Liver (tissue), 8 donors: ENCODE measurements at regions not wholly inside any gene's neighbourhood (a gene's known extent, or its start where the extent isn't known, plus 50 kb on each side); places are given as distances from the start of the nearest gene placed in this dataset.

Source experiments
- DNase-seq: peaks from one replicate; pipeline ENCODE4 v3.0.0-alpha.2; 2017; ENCODE audit warnings: low spot score
- H3K27ac ChIP-seq, 2 donors: one replicate each; pipeline ENCODE4 v1.7.0; 2013; ENCODE audit warnings: inconsistent platforms in 2 of 2, low read length in 2 of 2, control low read depth in 1 of 2, low read depth in 1 of 2, mild to moderate bottlenecking in 1 of 2
- H3K27me3 ChIP-seq, 4 donors: one replicate each; pipeline versions ENCODE4 v1.6.1 to v1.7.0; 2013; ENCODE audit warnings: low read length in 3 of 4, inconsistent platforms in 1 of 4, mild to moderate bottlenecking in 1 of 4, moderate library complexity in 1 of 4; ENCODE audit not compliant: control insufficient read depth in 4 of 4, insufficient read depth in 4 of 4
- H3K36me3 ChIP-seq, 4 donors: one replicate each; pipeline versions ENCODE4 v1.6.1 to v1.7.0; 2013; ENCODE audit warnings: low read length in 3 of 4, mild to moderate bottlenecking in 3 of 4, low read depth in 1 of 4, moderate library complexity in 1 of 4; ENCODE audit not compliant: control insufficient read depth in 4 of 4, insufficient read depth in 3 of 4
- H3K4me1 ChIP-seq, 4 donors: one replicate each; pipeline versions ENCODE4 v1.6.1 to v1.7.0; 2013; ENCODE audit warnings: low read length in 3 of 4, mild to moderate bottlenecking in 3 of 4, moderate library complexity in 1 of 4; ENCODE audit not compliant: control insufficient read depth in 4 of 4, insufficient read depth in 4 of 4
- H3K4me3 ChIP-seq, 3 donors: one replicate each; pipeline versions ENCODE4 v1.6.1 to v1.7.0; 2013; ENCODE audit warnings: low read length in 3 of 3, control low read depth in 1 of 3, low read depth in 1 of 3, mild to moderate bottlenecking in 1 of 3
- H3K9ac ChIP-seq, 2 donors: one replicate each; pipeline ENCODE4 v1.7.0; 2013; ENCODE audit warnings: low read length in 2 of 2, mild to moderate bottlenecking in 2 of 2, moderate library complexity in 2 of 2, control low read depth in 1 of 2, low read depth in 1 of 2
- H3K9me3 ChIP-seq, 4 donors: one replicate each; pipeline versions ENCODE4 v1.6.1 to v1.7.0; 2013; ENCODE audit warnings: low read length in 3 of 4; ENCODE audit not compliant: control insufficient read depth in 4 of 4
- EGR1 ChIP-seq, 2 donors: IDR thresholded peaks; 2 replicates each; pipeline ENCODE4 v1.6.1; 2016 to 2018; ENCODE audit warnings: antibody characterized with exemption in 2 of 2, low read depth in 2 of 2
- FOXA1 ChIP-seq: IDR thresholded peaks from 2 replicates; pipeline ENCODE4 v1.6.1; 2016; ENCODE audit warnings: antibody characterized with exemption
- FOXA2 ChIP-seq: IDR thresholded peaks from 2 replicates; pipeline ENCODE4 v1.6.1; 2016; ENCODE audit warnings: antibody characterized with exemption
- GABPA ChIP-seq, 2 donors: IDR thresholded peaks in 1 of 2; conservative IDR thresholded peaks in 1 of 2; 2 replicates each; pipeline ENCODE4 v1.6.1; 2016; ENCODE audit warnings: antibody characterized with exemption in 2 of 2, mild to moderate bottlenecking in 1 of 2, moderate library complexity in 1 of 2
- HNF4A ChIP-seq, 2 donors: conservative IDR thresholded peaks; 2 replicates each; pipeline ENCODE4 v1.6.1; 2016; ENCODE audit warnings: antibody characterized with exemption in 2 of 2, mild to moderate bottlenecking in 2 of 2
- HNF4G ChIP-seq: IDR thresholded peaks from 2 replicates; pipeline ENCODE4 v1.6.1; 2016; ENCODE audit warnings: antibody characterized with exemption
- JUND ChIP-seq, 2 donors: IDR thresholded peaks; 2 replicates each; pipeline ENCODE4 v1.6.1; 2016; ENCODE audit warnings: antibody characterized with exemption in 2 of 2
- NR2F2 ChIP-seq: IDR thresholded peaks from 2 replicates; pipeline ENCODE4 v1.6.1; 2016; ENCODE audit warnings: antibody characterized with exemption
- RAD21 ChIP-seq, 2 donors: IDR thresholded peaks; 2 replicates each; pipeline ENCODE4 v1.6.1; 2016; ENCODE audit warnings: antibody characterized with exemption in 2 of 2, mild to moderate bottlenecking in 2 of 2
- RXRA ChIP-seq, 2 donors: IDR thresholded peaks; 2 replicates each; pipeline ENCODE4 v1.6.1; 2017 to 2018; ENCODE audit warnings: antibody characterized with exemption in 2 of 2, mild to moderate bottlenecking in 1 of 2
- SP1 ChIP-seq: IDR thresholded peaks from 2 replicates; pipeline ENCODE4 v1.6.1; 2018; ENCODE audit warnings: antibody characterized with exemption, mild to moderate bottlenecking
- TAF1 ChIP-seq: conservative IDR thresholded peaks from 2 replicates; pipeline ENCODE4 v1.6.1; 2016; ENCODE audit warnings: antibody characterized with exemption, mild to moderate bottlenecking
- YY1 ChIP-seq: IDR thresholded peaks from 2 replicates; pipeline ENCODE4 v1.6.1; 2016; ENCODE audit warnings: antibody characterized with exemption, mild to moderate bottlenecking
- WGBS: extraction: QIAGEN DNeasy Blood & Tissue Kit; methylation state at CpG from one replicate; pipeline ENCODE4 v1.1.7; 2013; 5-methylcytosine and 5-hydroxymethylcytosine counted together
- TF ChIP-seq, protein P1 (sequence below): IDR thresholded peaks from 2 replicates; pipeline ENCODE4 v1.6.1; 2016; ENCODE audit warnings: antibody characterized with exemption
- TF ChIP-seq, protein P2 (sequence below): IDR thresholded peaks from 2 replicates; pipeline ENCODE4 v1.6.1; 2016; ENCODE audit warnings: antibody characterized with exemption
- TF ChIP-seq, protein P3 (sequence below): fragments of 150-350 bp; IDR thresholded peaks from 2 replicates; pipeline ENCODE4 v1.5.1; 2017; ENCODE audit warnings: improper control_type of control experiment, low read depth, low read length; ENCODE audit not compliant: missing input control
- TF ChIP-seq, protein P4 (sequence below): IDR thresholded peaks from 2 replicates; pipeline ENCODE4 v1.6.1; 2016; ENCODE audit warnings: antibody characterized with exemption
- TF ChIP-seq, protein P5 (sequence below): IDR thresholded peaks from 2 replicates; pipeline ENCODE4 v1.6.1; 2016; ENCODE audit warnings: antibody characterized with exemption, mild to moderate bottlenecking
- donor health status: healthy.
- donor health status: healthy.
- donor health status: healthy.
- donor health status: healthy.
- donor health status: healthy.

DNA sequence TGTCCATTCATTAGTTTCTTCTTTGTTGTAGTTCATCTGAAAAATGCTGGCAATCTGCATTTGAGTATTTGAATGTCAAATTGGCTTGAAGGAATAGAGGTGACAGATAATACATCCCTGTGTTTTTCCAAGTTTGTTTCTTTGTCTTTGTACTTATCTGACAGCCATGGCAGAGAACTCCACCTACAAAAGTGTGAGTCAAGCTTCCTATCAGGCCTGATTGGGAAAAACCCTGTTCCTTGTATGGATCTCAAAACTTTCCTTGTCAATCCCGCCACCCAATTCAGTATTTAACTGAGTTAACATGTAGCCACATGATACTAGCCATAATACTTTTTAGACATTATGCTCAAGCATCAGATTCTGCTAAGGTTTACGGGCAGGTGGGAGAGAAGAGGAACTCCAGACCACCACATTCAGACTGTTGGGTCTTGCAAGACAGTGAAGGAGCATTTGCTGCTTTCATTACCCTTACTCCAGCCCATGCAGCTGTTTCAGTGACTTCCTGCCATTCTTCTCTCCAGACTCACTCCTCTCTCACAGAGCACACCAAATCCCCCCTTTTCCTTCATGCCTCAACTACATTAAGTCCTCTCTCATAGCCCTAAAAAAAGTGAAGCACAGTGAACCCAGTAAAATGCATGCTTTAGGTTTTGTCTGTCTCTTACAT lies 65.9 kb downstream of the BLID start:
- H3K4me3 ChIP-seq = no peak overlapping the region
- DNase-seq = no peak
- WGBS = 88% methylated on average over 2 of the region's 2 CpGs
- H3K4me1 ChIP-seq = no peaks in the 10 kb centered on the region
- no peaks in the 10 kb centered on the region for H3K27me3 ChIP-seq
- no peak for TF ChIP-seq YY1
- no peak for TF ChIP-seq EGR1 (IDR thresholded peaks at IDR 0.05; ENCODE audit: low read depth in 2 of 2)
- no peak for TF ChIP-seq SP1
- TF ChIP-seq HNF4A (conservative IDR thresholded peaks at IDR 0.05) = no peak
- TF ChIP-seq NR2F2 = no peak
- no peak for TF ChIP-seq JUND (IDR thresholded peaks at IDR 0.05)
- no peak for TF ChIP-seq HNF4G
- no peak for TF ChIP-seq FOXA2
- TF ChIP-seq, protein P1, sequence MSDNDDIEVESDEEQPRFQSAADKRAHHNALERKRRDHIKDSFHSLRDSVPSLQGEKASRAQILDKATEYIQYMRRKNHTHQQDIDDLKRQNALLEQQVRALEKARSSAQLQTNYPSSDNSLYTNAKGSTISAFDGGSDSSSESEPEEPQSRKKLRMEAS = no peak
- no peak for TF ChIP-seq GABPA (IDR thresholded peaks at IDR 0.05 in 1 of 2, conservative IDR thresholded peaks at IDR 0.05 in 1 of 2)
- TF ChIP-seq RXRA (IDR thresholded peaks at IDR 0.05) = no peak
- TF ChIP-seq FOXA1 = no peak
- TF ChIP-seq, protein P2, sequence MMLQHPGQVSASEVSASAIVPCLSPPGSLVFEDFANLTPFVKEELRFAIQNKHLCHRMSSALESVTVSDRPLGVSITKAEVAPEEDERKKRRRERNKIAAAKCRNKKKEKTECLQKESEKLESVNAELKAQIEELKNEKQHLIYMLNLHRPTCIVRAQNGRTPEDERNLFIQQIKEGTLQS = no peak
- TF ChIP-seq, protein P3, sequence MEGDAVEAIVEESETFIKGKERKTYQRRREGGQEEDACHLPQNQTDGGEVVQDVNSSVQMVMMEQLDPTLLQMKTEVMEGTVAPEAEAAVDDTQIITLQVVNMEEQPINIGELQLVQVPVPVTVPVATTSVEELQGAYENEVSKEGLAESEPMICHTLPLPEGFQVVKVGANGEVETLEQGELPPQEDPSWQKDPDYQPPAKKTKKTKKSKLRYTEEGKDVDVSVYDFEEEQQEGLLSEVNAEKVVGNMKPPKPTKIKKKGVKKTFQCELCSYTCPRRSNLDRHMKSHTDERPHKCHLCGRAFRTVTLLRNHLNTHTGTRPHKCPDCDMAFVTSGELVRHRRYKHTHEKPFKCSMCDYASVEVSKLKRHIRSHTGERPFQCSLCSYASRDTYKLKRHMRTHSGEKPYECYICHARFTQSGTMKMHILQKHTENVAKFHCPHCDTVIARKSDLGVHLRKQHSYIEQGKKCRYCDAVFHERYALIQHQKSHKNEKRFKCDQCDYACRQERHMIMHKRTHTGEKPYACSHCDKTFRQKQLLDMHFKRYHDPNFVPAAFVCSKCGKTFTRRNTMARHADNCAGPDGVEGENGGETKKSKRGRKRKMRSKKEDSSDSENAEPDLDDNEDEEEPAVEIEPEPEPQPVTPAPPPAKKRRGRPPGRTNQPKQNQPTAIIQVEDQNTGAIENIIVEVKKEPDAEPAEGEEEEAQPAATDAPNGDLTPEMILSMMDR = no peak
- H3K27ac ChIP-seq = no peak overlapping the region
- no peak overlapping the region for H3K9ac ChIP-seq
- no peaks in the 10 kb centered on the region for H3K9me3 ChIP-seq
- no peaks in the 10 kb centered on the region for H3K36me3 ChIP-seq

DNA sequence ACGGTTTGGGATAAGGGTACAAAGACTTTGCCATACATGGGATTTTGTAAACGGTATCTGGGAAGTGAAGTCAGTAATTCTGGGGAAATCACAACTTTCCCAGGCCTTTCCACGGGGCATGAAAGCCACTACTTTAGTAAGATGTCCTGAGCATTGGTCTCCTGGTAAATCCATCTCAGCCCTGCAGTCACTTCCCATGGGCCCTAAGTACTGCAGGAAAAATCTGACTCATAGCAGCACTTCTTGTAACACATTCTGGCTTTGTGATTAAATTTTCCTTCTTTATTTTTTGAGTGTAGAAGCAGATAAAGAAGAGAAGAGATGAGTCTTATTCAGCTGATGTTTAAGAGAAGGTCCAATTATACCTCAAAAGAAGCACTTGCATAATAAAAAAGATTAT lies 67.6 kb downstream of the BLID start:
- no peak for DNase-seq
- no peak overlapping the region for H3K27ac ChIP-seq
- no peak overlapping the region for H3K9ac ChIP-seq
- H3K4me1 ChIP-seq = no peaks in the 10 kb centered on the region
- no peak overlapping the region for H3K4me3 ChIP-seq
- no peaks in the 10 kb centered on the region for H3K9me3 ChIP-seq
- 84% methylated on average over 3 of the region's 3 CpGs for WGBS
- no peaks in the 10 kb centered on the region for H3K36me3 ChIP-seq
- H3K27me3 ChIP-seq = no peaks in the 10 kb centered on the region
- no peak for TF ChIP-seq RAD21 (IDR thresholded peaks at IDR 0.05)
- TF ChIP-seq FOXA1 = no peak
- TF ChIP-seq JUND (IDR thresholded peaks at IDR 0.05) = no peak
- TF ChIP-seq, protein P1 = no peak
- TF ChIP-seq GABPA (IDR thresholded peaks at IDR 0.05 in 1 of 2, conservative IDR thresholded peaks at IDR 0.05 in 1 of 2) = no peak
- no peak for TF ChIP-seq HNF4A (conservative IDR thresholded peaks at IDR 0.05)
- TF ChIP-seq, protein P4, sequence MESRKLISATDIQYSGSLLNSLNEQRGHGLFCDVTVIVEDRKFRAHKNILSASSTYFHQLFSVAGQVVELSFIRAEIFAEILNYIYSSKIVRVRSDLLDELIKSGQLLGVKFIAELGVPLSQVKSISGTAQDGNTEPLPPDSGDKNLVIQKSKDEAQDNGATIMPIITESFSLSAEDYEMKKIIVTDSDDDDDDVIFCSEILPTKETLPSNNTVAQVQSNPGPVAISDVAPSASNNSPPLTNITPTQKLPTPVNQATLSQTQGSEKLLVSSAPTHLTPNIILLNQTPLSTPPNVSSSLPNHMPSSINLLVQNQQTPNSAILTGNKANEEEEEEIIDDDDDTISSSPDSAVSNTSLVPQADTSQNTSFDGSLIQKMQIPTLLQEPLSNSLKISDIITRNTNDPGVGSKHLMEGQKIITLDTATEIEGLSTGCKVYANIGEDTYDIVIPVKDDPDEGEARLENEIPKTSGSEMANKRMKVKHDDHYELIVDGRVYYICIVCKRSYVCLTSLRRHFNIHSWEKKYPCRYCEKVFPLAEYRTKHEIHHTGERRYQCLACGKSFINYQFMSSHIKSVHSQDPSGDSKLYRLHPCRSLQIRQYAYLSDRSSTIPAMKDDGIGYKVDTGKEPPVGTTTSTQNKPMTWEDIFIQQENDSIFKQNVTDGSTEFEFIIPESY = no peak
- TF ChIP-seq, protein P2 = no peak
- no peak for TF ChIP-seq RXRA (IDR thresholded peaks at IDR 0.05)
- no peak for TF ChIP-seq HNF4G
- TF ChIP-seq, protein P5, sequence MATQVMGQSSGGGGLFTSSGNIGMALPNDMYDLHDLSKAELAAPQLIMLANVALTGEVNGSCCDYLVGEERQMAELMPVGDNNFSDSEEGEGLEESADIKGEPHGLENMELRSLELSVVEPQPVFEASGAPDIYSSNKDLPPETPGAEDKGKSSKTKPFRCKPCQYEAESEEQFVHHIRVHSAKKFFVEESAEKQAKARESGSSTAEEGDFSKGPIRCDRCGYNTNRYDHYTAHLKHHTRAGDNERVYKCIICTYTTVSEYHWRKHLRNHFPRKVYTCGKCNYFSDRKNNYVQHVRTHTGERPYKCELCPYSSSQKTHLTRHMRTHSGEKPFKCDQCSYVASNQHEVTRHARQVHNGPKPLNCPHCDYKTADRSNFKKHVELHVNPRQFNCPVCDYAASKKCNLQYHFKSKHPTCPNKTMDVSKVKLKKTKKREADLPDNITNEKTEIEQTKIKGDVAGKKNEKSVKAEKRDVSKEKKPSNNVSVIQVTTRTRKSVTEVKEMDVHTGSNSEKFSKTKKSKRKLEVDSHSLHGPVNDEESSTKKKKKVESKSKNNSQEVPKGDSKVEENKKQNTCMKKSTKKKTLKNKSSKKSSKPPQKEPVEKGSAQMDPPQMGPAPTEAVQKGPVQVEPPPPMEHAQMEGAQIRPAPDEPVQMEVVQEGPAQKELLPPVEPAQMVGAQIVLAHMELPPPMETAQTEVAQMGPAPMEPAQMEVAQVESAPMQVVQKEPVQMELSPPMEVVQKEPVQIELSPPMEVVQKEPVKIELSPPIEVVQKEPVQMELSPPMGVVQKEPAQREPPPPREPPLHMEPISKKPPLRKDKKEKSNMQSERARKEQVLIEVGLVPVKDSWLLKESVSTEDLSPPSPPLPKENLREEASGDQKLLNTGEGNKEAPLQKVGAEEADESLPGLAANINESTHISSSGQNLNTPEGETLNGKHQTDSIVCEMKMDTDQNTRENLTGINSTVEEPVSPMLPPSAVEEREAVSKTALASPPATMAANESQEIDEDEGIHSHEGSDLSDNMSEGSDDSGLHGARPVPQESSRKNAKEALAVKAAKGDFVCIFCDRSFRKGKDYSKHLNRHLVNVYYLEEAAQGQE = no peak
- no peak for TF ChIP-seq YY1
- TF ChIP-seq FOXA2 = no peak
- no peak for TF ChIP-seq EGR1 (IDR thresholded peaks at IDR 0.05; ENCODE audit: low read depth in 2 of 2)
- no peak for TF ChIP-seq TAF1
- TF ChIP-seq NR2F2 = no peak
- TF ChIP-seq, protein P3 = no peak
